K562 (cell line): ENCODE measurements at regions not wholly inside any gene's neighbourhood (a gene's known extent, or its start where the extent isn't known, plus 50 kb on each side); places are given as distances from the start of the nearest gene placed in this dataset.

Source experiments
- EZH2 ChIP-seq: IDR thresholded peaks from 2 replicates; pipeline ENCODE4 v1.6.1; 2012; ENCODE audit warnings: low read depth, mild to moderate bottlenecking, inconsistent platforms, low read length, borderline replicate concordance
- MGA ChIP-seq: fragments of 450-650 bp; IDR thresholded peaks from 2 replicates; pipeline ENCODE4 v1.6.1; 2016; ENCODE audit warnings: mild to moderate bottlenecking, moderate library complexity
- NFATC3 ChIP-seq: fragments of 450-650 bp; IDR thresholded peaks from 2 replicates; pipeline ENCODE4 v1.6.1; 2017; ENCODE audit warnings: mild to moderate bottlenecking
- ZSCAN29 ChIP-seq: fragments of 450-650 bp; IDR thresholded peaks from 2 replicates; pipeline ENCODE4 v1.6.1; 2017

DNA sequence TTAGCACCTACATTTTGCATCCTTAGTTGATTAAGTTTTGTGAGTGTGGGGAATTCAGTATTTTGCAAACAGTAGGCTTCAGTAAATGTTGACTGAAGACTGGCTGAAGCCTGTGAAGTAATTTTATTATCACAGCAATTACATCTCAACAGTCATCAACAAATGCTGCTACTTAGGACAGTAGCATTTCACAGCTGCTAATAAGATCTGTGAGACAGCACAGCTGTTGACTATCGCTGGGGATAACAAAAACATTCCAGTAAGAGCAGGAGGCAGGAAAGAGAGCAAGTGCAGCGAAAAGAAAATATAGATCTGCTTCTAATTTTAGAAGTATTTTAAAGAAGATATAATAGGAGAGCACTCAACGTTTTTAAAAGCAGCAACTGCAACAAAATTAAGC lies 117.3 kb upstream of the FGF10 start (continued):
- TF ChIP-seq MGA (no peak), ZSCAN29 (no peak), EZH2 (no peak), NFATC3 (no peak)
